ENCODE measurements at regions not wholly inside any gene's neighbourhood (a gene's known extent, or its start where the extent isn't known, plus 50 kb on each side); places are given as distances from the start of the nearest gene placed in this dataset.

DNA sequence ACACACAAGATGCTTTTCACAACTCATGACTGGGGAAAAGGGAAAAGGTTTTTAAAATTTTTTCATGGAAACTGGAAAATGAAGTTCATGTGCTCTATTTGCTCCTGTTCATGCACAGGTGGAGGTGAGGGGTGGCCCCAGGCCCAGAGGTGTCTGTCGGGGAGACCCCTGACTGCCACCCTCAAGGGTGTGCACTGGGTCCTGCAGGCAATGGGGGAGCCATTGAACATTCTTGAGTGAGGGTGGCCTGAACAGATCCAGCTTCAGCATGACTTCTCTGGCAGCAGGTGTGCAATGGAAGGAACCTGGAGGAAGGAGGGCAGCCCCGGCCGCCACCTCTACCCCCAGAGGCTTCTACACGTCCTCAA is 145.3 kb upstream of the IQSEC1 start:
- no peak for DNase-seq
- intact Hi-C loops (cut with DNase I; ENCODE audit: low total_unique reads) = no loop called here
- TF ChIP-seq, protein P1, sequence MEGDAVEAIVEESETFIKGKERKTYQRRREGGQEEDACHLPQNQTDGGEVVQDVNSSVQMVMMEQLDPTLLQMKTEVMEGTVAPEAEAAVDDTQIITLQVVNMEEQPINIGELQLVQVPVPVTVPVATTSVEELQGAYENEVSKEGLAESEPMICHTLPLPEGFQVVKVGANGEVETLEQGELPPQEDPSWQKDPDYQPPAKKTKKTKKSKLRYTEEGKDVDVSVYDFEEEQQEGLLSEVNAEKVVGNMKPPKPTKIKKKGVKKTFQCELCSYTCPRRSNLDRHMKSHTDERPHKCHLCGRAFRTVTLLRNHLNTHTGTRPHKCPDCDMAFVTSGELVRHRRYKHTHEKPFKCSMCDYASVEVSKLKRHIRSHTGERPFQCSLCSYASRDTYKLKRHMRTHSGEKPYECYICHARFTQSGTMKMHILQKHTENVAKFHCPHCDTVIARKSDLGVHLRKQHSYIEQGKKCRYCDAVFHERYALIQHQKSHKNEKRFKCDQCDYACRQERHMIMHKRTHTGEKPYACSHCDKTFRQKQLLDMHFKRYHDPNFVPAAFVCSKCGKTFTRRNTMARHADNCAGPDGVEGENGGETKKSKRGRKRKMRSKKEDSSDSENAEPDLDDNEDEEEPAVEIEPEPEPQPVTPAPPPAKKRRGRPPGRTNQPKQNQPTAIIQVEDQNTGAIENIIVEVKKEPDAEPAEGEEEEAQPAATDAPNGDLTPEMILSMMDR (IDR thresholded peaks at IDR 0.05) = no peak
- no peaks in the 10 kb centered on the region for H3K36me3 ChIP-seq
- no peak overlapping the region for H3K4me3 ChIP-seq
- peaks cover 0 to 20% of the 10 kb centered on the region in 2 donors for H3K27me3 ChIP-seq
- H3K4me1 ChIP-seq = no peaks in the 10 kb centered on the region
- H3K27ac ChIP-seq = no peak overlapping the region
- H3K9me3 ChIP-seq = no peaks in the 10 kb centered on the region

GRCh38 chr3:13217736-13218540 is 144.7 kb upstream of the IQSEC1 start:
- TF ChIP-seq, protein P1 (IDR thresholded peaks at IDR 0.05) = no peak
- DNase-seq = no peak
- no peak overlapping the region for H3K27ac ChIP-seq

DNA sequence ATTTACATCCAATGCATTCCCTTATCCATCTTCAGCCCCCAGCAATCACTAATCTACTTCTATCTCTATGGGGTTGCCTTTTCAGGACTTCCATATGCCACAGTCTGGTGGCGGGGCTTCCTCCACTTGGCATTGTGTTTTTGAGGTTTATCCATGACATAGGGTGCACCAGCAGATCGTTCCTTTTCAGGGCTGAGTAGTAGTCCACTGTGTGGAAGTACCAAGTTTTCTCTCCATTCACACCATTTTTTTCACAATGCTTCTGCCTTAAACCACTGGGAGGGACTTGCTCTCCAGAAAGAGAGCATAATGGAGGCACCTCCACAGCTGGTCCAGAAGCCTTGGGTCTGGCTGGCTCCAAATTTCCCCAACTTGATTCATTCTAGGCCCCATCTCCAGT is 144.0 kb upstream of the IQSEC1 start:
- Histone ChIP-seq H3K27ac (no peak overlapping the region), H3K4me1 (no peaks in the 10 kb centered on the region), H3K9me3 (no peaks in the 10 kb centered on the region), H3K36me3 (no peaks in the 10 kb centered on the region), H3K27me3 (peaks cover 0 to 20% of the 10 kb centered on the region in 2 donors), H3K4me3 (no peak overlapping the region)
- TF ChIP-seq, protein P1 (IDR thresholded peaks at IDR 0.05) = no peak
- intact Hi-C loops (cut with DNase I; ENCODE audit: low total_unique reads) = no loop called here
- no peak for DNase-seq

More at GRCh38 chr3:13217736-13218540, 144.7 kb upstream of the IQSEC1 start:
- Histone ChIP-seq H3K9me3 (no peaks in the 10 kb centered on the region), H3K36me3 (no peaks in the 10 kb centered on the region), H3K27me3 (peaks cover 0 to 20% of the 10 kb centered on the region in 2 donors), H3K4me1 (no peaks in the 10 kb centered on the region), H3K4me3 (no peak overlapping the region)
- intact Hi-C loops (cut with DNase I; ENCODE audit: low total_unique reads) = no loop called here

- H3K27me3 ChIP-seq = peaks cover 0 to 26% of the 10 kb centered on the region in 2 donors
- no peak overlapping the region for H3K27ac ChIP-seq
- TF ChIP-seq, protein P1 (IDR thresholded peaks at IDR 0.05) = no peak
- H3K4me3 ChIP-seq = no peak overlapping the region
- no peak for DNase-seq
- no peaks in the 10 kb centered on the region for H3K4me1 ChIP-seq
- no peaks in the 10 kb centered on the region for H3K9me3 ChIP-seq
- H3K36me3 ChIP-seq = no peaks in the 10 kb centered on the region
- intact Hi-C loops (cut with DNase I; ENCODE audit: low total_unique reads) = no loop called here
These were observed 142.8 kb upstream of the IQSEC1 start for GRCh38 chr3:13215940-13216546.

GRCh38 chr3:13214847-13215472 is 141.7 kb upstream of the IQSEC1 start:
- intact Hi-C loops (cut with DNase I; ENCODE audit: low total_unique reads) = no loop called here
- Histone ChIP-seq H3K4me3 (no peak overlapping the region), H3K4me1 (no peaks in the 10 kb centered on the region), H3K9me3 (no peaks in the 10 kb centered on the region), H3K27me3 (peaks cover 0 to 26% of the 10 kb centered on the region in 2 donors), H3K27ac (no peak overlapping the region), H3K36me3 (no peaks in the 10 kb centered on the region)
- TF ChIP-seq, protein P1 (IDR thresholded peaks at IDR 0.05) = no peak
- no peak for DNase-seq

All from tibial artery (tissue), 4 donors.